GM18508 (cell line): ENCODE measurements at regions not wholly inside any gene's neighbourhood (a gene's known extent, or its start where the extent isn't known, plus 50 kb on each side); places are given as distances from the start of the nearest gene placed in this dataset.

Experiments
- ATAC-seq: cut with Tn5 transposase; IDR thresholded peaks from one replicate; pipeline ENCODE4 v1.9.1; 2021; ENCODE audit warnings: moderate number of reproducible peaks; ENCODE audit not compliant: insufficient read depth, unreplicated experiment

DNA sequence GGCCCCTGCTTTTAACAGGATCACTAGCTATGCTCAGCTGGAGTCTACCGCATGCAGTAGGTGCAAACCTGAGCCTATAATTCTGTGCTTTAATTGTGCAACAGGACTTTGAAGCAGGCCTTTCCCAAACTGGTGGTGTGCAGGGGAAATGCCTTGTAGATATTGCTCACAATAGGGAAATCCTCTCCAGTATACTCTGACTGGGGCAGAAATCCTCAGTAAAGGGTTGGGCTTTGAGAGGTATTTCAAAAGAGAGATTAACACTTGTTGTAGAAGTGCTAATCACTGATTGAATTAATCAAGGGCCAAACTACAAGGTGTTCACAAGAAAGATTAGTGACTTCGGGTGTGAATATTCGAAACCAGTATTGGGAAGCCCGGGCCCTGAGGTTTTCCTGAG is 58.5 kb upstream of the EXOC6 start:
- ATAC-seq: no peak

DNA sequence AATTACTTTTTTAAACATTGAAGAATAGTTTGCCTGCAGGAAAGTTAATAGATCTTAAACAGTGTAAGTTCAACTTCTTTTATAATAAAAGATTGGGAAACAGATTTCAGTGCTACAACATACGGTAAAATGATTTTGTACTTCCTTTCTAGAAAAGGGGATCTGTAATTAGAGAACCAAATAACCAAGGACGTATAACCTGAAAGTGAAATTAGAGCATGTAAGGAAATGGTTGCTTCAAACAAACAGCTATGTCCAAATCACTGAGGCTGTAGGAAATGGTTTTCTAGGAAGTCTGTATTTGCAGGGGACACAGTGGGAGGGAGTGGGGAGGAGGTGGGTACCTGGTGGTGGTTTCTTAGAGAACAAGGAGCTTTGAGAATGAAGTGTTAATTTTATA is 57.9 kb upstream of the EXOC6 start:
- no peak for ATAC-seq

DNA sequence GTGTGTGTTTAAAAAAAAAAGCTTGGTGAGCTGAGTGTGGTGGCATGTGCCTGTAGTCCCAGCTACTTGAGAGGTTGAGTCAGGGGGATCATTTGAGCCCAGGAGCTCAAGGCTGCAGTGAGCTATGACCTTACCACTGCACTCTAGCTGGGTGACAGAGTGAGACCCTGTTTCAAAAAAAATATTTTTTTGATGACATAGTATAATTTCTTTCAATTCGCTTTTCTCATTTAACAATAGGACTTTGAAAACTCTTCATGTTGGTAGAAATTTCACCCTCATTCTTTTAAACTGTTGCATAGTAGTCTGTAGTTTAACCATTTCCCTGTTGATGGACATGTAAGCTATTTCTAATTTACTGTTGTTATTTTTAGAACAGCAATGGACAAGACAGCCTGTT is 55.7 kb upstream of the EXOC6 start:
- no peak for ATAC-seq
